Left ventricle myocardium inferior (tissue), 1 donor: ENCODE measurements at regions not wholly inside any gene's neighbourhood (a gene's known extent, or its start where the extent isn't known, plus 50 kb on each side); places are given as distances from the start of the nearest gene placed in this dataset.

Source experiments
- DNase-seq: peaks from one replicate; pipeline ENCODE4 v3.0.0-alpha.2; 2020
- H3K27ac ChIP-seq: fragments of 200-600 bp; replicated peaks from 2 replicates; pipeline ENCODE4 v1.8.0; 2021
- H3K27me3 ChIP-seq: fragments of 200-600 bp; 2 replicates; pipeline ENCODE4 v1.8.0; 2021; ENCODE audit warnings: low read depth
- H3K36me3 ChIP-seq: fragments of 200-600 bp; 2 replicates; pipeline ENCODE4 v1.8.0; 2021
- H3K4me1 ChIP-seq: fragments of 200-600 bp; 2 replicates; pipeline ENCODE4 v1.8.0; 2021
- H3K4me3 ChIP-seq: fragments of 200-600 bp; 2 replicates; pipeline ENCODE4 v1.8.0; 2021; ENCODE audit warnings: mild to moderate bottlenecking, moderate library complexity
- H3K9me3 ChIP-seq: fragments of 200-600 bp; replicated peaks from 2 replicates; pipeline ENCODE4 v1.8.0; 2021
- intact Hi-C: fragments of 100-400 bp; cut with micrococcal nuclease; formaldehyde crosslinking; loops from one replicate; pipeline ENCODE4 v1.11.0; 2022
- TF ChIP-seq, protein P1 (sequence below): fragments of 200-600 bp; IDR thresholded peaks from 2 replicates; pipeline ENCODE4 v1.8.0; 2021; ENCODE audit warnings: antibody characterized with exemption, mild to moderate bottlenecking, borderline replicate concordance
- donor health status: DM: no; HTN: yes; CAD: no; lungs with severe emphysema.

DNA sequence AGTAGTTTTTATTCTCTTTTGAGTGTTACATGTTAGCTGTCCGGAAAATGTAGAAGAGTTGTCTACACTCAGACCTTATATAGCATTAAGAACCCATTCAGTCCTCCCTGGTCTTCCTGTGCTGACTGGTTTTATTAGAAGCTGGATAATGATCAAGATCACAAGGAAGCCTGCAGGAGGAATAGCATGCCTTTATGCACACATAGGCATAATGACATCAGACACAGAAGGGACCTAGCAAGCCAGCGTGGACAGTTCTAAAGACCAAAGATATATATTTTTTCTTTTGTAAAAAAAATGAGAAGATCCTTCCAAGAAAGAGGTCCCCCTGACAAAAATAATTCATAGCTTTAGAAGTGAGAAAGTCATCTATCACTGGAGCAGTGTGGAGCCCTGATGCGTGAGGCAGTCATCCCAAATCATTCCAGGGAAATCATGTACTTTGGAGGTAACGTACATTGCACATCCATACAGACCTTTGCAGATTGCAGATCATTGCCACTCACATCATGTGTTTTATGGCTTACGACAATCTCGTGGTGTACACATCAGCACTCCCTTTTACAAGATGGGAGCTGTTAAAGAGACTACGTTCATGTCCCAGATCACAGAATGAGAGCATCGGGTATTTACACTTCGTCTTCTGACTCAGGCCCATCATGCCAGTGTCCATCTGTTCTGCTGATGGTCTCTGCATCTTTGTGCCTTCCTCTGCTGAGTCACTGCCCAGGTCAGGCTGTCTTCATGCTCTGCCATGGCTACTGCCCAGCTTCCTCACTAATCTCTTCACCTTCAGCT is 334.0 kb downstream of the SOCS6 start:
- no peak overlapping the region for H3K27ac ChIP-seq
- no peak overlapping the region for H3K4me3 ChIP-seq
- H3K4me1 ChIP-seq = no peaks in the 10 kb centered on the region
- H3K9me3 ChIP-seq = no peaks in the 10 kb centered on the region
- H3K27me3 ChIP-seq = no peaks in the 10 kb centered on the region
- H3K36me3 ChIP-seq = no peaks in the 10 kb centered on the region
- no peak for DNase-seq
- TF ChIP-seq, protein P1, sequence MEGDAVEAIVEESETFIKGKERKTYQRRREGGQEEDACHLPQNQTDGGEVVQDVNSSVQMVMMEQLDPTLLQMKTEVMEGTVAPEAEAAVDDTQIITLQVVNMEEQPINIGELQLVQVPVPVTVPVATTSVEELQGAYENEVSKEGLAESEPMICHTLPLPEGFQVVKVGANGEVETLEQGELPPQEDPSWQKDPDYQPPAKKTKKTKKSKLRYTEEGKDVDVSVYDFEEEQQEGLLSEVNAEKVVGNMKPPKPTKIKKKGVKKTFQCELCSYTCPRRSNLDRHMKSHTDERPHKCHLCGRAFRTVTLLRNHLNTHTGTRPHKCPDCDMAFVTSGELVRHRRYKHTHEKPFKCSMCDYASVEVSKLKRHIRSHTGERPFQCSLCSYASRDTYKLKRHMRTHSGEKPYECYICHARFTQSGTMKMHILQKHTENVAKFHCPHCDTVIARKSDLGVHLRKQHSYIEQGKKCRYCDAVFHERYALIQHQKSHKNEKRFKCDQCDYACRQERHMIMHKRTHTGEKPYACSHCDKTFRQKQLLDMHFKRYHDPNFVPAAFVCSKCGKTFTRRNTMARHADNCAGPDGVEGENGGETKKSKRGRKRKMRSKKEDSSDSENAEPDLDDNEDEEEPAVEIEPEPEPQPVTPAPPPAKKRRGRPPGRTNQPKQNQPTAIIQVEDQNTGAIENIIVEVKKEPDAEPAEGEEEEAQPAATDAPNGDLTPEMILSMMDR = no peak
- intact Hi-C loops = no loop called here

DNA sequence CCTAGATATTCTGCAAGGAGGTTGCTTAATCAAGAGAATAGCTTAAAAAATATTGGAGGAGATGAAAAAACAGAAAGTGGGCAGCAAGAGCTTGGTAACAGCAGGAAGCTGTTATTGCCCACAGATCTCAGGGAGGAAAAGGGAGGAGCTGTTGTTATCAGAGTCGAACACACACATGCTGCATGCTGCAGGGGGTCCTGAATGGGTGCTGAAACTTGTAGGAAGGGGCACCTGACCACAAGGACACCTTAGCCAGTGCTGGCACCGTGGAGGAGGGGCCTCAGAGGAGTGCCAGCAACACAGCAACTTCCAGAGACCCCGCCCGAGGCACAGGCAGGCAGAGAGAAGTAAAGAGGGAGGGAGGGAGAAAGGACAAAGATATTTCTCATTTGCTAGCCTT is 332.9 kb downstream of the SOCS6 start:
- no peak overlapping the region for H3K4me3 ChIP-seq
- intact Hi-C loops = no loop called here
- no peak for DNase-seq
- TF ChIP-seq, protein P1 = no peak
- peaks cover 4% of the 10 kb centered on the region for H3K9me3 ChIP-seq
- H3K27me3 ChIP-seq = no peaks in the 10 kb centered on the region
- no peak overlapping the region for H3K27ac ChIP-seq
- H3K4me1 ChIP-seq = no peaks in the 10 kb centered on the region
- H3K36me3 ChIP-seq = no peaks in the 10 kb centered on the region

DNA sequence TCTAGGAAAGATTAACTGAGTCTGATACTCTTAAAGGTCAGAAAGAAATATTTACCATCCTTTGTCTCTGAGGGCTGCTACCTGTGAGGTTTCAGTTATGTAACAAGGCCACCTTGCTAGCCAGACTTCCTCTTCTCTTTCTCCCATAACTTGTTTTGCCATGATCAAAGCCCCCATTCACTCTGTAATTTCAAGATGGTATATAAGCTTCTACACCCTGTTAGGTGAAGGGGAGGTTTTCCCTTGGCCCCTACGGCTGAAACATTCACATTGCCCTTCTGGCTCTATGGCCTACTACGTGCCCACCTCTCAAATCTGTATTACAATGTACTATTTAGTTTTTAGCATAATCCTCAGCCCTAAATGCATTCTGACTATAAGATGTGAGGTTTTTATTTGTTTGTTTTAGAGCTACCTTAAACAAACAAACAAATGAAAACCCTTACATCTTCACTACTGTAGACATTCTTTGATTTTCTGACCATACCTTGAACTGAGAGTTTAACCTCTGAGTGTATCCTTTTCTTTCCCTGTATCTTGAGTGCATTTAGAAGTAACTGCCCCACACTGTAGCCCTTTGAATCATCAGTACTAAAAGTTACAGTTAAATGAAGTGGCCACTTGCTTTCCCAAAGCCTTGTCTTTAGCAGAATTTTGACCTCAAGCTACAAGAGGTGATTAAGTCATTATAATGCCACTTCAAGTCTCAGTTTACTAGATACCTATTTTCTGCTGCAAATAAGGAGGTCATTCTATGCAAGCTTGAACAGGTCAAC is 332.2 kb downstream of the SOCS6 start:
- H3K9me3 ChIP-seq = peaks cover 9% of the 10 kb centered on the region
- intact Hi-C loops = no loop called here
- no peaks in the 10 kb centered on the region for H3K27me3 ChIP-seq
- TF ChIP-seq, protein P1 = no peak
- no peak overlapping the region for H3K4me3 ChIP-seq
- no peaks in the 10 kb centered on the region for H3K4me1 ChIP-seq
- DNase-seq = no peak
- no peak overlapping the region for H3K27ac ChIP-seq
- H3K36me3 ChIP-seq = no peaks in the 10 kb centered on the region

DNA sequence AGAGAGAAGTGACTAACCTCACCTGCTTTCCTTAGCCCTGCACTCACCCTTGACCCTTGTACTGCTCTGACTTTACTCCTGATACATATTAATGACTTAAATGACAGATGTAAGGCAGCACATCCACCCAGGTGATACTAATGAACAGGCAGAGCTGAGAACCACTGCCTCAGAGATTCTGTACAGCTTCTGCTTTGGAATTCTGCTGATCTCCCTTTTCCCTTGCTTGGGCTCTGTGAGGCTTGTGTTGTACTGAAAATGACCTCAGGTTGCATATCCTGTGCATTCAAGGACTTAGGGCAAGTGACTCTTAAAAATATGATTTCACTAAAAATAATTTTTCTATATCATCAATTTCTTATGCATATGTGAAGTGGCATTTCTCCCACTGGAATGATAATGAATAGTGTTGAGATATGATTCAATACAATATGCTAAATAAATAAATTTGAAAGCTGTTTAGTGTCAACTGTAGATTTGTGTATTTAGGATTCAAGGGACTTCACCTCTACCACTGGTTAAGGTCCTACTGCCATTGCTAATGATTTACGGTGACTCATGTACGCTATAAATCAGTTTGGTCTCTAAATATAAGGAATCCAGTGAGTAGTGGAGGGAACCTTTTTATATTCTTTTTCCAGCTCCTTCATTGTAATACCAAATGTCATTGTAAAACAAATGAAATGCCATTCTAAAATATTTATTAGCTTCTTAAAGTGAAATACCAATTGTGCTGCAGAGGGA is 328.3 kb downstream of the SOCS6 start:
- Histone ChIP-seq H3K27me3 (no peaks in the 10 kb centered on the region), H3K4me1 (no peaks in the 10 kb centered on the region), H3K36me3 (no peaks in the 10 kb centered on the region), H3K27ac (no peak overlapping the region), H3K9me3 (peaks cover 19% of the 10 kb centered on the region), H3K4me3 (no peak overlapping the region)
- TF ChIP-seq, protein P1 = no peak
- no peak for DNase-seq
- intact Hi-C loops = no loop called here

DNA sequence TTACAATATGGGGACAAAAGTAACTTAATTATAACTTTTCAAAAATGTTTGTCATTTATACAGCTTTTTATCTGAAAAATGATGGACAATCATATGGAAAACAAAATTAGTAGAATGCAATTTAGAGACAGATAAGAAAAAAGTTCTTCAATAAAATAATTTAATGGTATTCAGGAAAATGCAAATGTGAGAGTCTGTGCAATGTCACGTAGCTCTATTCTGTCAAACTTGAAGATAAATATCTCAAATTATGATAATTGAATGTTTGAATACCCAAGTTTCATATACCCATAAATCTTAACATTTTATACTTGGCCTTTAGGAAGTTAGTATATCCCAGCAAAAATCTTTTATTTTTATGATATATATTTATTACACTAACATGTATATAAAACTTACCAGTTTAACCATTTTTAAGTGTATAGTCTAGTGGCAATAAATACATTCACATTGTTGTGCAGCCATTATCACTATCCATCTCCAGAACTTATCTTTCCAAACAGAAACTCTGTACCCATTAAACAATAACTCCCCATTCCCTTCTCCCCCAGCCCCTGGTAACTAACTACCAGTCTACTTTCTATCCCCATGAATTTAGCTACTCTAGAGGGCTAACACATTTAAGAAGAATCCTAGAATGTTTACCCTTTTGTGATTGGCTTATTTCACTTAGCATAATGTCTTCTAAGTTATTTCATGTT is 311.5 kb downstream of the SOCS6 start:
- TF ChIP-seq, protein P1 = no peak
- Histone ChIP-seq H3K27ac (no peak overlapping the region), H3K4me1 (no peaks in the 10 kb centered on the region), H3K4me3 (no peak overlapping the region), H3K9me3 (no peaks in the 10 kb centered on the region), H3K27me3 (no peaks in the 10 kb centered on the region), H3K36me3 (no peaks in the 10 kb centered on the region)
- intact Hi-C loops = no loop called here
- DNase-seq = no peak
